NCI-H2081 (cell line): ENCODE measurements at regions not wholly inside any gene's neighbourhood (a gene's known extent, or its start where the extent isn't known, plus 50 kb on each side); places are given as distances from the start of the nearest gene placed in this dataset.

Source experiments
- DNase-seq, 2 experiments: peaks; one replicate each; lab custom pipeline; 2025; lab: John Stamatoyannopoulos, UW

DNA sequence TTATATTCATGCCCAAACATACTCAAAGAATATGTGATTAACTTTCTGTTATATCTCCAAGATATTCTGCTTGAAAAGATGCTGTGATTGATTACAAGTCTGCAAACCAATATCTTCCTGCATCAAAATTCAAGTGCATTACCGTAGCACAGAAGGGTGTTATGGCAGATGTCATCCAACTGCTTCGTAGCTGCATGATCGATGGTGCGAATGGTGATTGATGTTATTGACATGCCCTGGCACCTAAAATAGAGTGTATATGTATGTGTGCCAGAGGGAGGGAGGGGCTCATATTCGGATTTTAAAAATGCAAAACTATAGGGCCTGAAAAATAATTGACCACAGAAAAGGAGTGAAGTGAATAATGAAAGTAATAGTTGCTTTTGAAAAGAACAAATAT lies 882.1 kb upstream of the NUDT12 start:
- no peak for DNase-seq

- no peak for DNase-seq
Measured at GRCh38 chr5:104443706-104444105, 881.1 kb upstream of the NUDT12 start.

DNA sequence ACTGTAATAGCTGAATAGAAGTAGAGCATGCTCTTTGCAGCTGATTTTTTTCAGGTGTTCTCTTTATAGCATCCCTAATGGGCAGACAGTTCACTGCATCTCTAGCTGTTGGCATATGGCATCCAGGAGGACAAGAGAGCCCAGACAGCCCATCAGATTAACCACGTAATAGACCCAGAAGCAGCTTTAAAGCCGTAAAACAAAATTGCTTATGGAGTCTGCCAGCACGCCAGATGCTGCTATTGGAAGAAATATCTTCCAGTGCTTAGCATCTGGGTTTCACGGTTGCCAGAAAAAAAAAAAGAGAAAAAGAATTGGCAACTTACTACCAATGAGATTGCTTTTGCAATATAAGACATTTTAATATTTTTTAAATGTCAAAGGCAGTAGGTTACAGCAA lies 869.4 kb upstream of the NUDT12 start:
- DNase-seq = peak; percentile 15 to 39

DNA sequence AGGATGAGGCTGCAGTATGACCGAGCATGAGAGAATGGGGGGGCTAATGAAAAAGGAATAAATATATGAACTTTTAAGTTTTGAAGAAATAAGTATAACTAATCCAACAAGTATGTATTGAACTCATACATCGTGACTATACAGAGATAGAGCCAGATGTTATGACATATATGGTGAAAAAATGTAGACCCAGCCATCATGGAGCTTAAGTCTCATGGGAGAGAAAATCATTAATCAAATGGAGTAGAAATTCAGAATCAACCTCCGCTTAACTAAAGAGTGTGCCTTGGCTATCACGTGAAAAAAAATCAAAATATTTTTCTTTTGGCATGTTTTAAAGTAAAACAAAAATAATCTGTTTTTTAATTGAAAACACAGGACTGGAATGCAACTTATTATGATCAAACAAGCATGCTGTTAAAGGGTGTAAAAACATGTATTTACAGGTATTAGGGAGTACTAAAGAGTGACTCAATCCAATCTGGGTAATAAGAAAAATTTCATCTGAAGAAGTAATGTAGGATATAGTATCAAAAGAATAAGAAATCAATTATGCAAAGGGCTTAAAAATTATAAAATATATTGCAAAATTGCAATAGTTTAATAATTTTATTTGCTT lies 868.5 kb upstream of the NUDT12 start:
- no peak for DNase-seq

DNA sequence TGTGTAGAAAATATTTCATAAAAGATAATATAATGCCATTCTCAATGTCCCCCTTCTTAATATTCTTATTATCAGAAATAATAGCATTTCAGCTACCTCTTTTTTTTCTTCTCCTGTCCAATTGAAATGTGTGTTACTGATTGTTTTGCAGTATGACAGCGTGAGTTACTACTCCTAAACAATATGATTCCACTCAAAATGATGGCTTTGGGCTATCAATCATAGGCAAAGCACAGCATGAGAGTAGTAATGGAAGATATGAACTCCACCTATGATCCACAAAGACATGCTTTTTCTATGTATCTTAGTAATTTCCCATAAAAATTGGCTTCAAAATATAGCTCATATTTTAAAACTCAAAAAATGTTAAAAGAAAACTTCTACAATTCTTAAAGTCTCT lies 867.3 kb upstream of the NUDT12 start:
- no peak for DNase-seq

- no peak for DNase-seq
Measured at GRCh38 chr5:104421431-104421830, 858.8 kb upstream of the NUDT12 start.

DNA sequence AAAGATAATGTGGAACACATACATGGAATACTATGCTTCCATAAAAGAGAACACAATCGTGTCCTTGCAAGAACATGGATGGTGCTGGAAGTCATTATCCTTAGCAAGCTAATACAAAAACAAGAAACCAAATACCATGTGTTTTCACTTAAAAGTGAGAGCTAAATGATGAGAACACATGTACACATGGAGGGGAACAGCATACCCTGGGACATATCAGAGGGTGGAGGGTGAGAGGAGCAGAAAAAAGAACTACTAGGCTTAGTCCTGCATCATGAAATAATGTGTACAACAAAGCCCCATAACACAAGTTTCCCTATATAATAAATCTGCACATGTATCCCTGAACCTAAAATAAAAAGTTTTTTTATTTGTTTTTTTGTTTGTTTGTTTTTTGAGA lies 855.5 kb upstream of the NUDT12 start:
- no peak for DNase-seq

GRCh38 chr5:104412649-104413240 lies 850.2 kb upstream of the NUDT12 start:
- peak; percentile 6 to 12 for DNase-seq

GRCh38 chr5:104400941-104401340 lies 838.4 kb upstream of the NUDT12 start:
- no peak for DNase-seq

DNA sequence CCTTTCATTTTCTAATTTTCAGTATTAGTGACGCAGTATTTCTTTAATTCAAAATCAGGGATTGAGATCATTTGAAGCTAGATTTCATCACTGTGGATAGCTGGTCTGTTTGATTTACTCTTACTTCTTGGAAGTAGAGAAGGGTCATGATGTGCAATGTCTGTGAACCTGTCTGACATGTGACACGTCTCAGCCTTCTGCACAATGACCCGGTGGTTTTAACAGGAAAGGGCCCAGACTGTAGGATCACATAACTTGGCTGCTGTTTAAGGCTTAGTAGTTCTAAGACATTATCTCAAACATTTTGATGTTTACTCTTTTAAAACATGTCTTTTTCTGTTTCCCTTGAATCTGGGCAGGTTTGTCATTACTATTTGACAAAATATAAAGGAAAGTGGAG lies 823.3 kb upstream of the NUDT12 start:
- DNase-seq = no peak

DNA sequence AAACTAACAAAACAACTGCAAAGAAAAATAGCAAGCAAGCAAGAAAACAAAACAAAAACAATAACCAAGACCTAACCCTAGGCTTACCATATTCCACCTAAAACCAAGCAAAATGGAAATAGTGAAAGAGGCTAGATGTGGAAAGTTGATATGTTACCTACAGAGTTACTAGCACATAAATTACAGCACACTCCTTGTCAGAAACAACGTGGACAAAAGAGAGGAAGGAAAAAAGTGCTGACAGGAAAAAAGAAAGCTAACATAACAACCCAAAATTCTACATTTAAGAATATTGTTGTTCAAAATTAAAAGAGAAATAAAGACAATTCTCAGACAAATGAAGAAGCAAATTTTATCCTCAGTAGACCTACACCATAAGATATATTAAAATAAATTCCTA lies 812.8 kb upstream of the NUDT12 start:
- no peak for DNase-seq

DNA sequence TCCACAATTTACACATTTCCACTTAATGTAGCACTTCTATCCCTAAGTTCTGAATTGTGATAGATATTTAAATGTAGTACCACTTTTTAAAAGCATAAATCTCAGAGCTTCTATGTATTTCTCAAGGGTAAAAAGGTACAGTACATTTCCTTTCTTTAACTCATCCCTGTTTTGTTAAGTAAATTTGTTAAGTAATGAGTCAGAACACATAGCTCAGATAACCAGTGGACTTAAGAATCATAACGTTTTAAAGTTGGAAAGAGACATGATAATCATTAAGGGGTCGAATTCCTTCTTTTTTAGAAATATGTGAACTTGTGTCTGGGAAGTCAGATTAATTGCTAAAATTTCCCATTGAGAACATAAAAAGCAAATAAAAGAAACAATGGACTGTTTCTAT lies 810.2 kb upstream of the NUDT12 start:
- DNase-seq = no peak

DNA sequence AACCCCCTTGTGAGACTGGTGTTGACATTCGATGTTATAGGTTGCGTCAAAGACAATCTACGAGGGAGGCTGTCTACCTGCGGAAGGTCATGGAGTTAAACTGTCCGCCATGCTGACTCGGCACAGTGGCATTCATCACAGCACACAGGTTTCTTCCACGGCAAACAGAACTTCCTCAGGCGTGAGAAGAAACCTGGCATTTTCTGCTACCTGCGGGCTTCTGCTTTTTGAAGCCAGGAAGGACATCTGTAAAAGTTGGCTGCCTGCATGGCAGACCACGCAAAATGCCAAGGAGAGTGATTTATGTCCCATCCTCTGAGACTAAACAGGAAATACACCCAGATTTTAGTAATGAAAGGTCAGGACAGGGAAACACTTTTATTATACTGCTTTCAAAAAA lies 809.8 kb upstream of the NUDT12 start:
- DNase-seq = no peak

DNA sequence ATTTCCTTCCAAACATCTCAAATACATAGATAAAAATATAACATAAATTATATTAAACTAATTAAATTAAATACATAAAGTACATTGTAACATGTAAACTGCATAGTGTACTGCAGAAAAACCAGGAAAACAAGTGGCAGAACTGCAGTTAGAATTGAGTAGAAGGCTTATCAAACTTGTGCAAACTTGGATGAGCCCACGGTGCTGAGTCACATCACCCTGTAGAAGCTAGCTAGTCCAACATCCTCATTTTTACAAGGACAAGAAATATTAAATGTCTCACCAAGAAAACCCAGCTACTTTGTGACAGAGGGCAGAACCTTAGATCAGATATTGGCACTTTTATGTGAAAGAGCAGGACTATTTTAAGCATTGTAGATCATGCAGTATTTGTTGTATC lies 807.9 kb upstream of the NUDT12 start:
- no peak for DNase-seq

- DNase-seq = no peak
Measured at GRCh38 chr5:104367978-104368377, 805.4 kb upstream of the NUDT12 start.

GRCh38 chr5:104363567-104363966 lies 801.0 kb upstream of the NUDT12 start:
- no peak for DNase-seq

DNA sequence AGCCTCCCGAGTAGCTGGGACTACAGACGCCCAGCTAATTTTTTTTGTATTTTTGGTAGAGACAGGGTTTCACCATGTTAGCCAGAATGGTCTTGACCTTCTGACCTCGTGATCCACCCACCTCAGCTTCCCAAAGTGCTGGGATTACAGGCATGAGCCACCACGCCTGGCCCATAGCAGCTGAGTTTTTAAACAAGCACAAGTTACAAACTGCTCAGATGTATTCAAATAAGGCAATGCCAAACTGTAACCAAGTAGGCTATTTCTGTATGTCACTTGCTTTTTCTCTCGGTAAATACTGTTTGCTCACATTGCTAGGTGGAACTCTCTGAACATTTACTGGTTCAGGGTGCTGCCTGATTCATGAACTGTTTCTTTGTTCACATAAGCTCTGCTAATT lies 799.3 kb upstream of the NUDT12 start:
- DNase-seq = no peak

GRCh38 chr5:104355350-104355749 lies 792.8 kb upstream of the NUDT12 start:
- DNase-seq = no peak

GRCh38 chr5:104353371-104353770 lies 790.8 kb upstream of the NUDT12 start:
- DNase-seq = no peak

DNA sequence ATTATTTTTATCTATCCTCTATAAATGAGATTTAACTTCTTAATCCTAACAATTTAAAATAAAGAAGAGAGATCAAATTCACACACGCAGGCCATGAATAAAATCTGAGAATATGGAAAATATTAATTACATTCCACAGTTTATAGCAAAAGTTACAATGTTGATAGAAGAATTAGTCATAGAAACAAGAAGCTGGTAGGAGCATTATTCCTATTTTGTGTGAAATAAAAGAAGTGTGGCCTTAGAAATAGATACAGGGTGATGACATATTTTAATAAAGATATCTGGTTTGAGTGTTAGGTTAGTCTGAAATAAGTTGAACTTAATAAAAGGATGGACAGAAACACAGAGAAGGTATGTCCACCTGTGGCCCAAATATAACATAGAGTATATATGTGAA lies 790.4 kb upstream of the NUDT12 start:
- DNase-seq = no peak

DNA sequence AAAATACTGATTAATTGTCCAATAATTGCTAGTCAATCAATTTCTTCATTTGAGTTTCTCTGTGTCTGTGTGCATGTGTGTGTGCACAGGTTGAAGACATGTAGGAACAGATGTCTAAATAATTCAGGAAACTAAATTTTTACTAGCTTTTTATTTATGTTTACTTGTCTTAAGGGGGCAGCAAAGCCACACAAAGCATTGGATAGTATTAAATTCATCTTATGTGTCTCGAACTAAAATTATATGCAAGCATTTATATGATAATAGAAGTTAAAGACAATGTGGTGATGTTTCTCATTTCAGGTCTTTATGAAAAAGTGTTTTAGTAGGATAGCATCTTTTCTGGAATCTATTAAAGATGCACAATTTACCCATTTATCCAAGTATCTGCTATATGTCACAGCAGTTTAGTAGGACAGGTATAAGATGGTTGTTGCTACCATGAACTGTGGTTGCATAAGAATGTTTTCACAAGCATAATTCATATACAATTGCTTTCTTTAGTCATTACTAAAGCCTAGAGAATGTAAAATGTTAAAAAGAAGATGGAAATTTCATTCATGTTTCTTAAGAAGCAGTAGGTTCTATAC lies 784.6 kb upstream of the NUDT12 start:
- DNase-seq = peak in 1 of 2 experiments; percentile 10

DNA sequence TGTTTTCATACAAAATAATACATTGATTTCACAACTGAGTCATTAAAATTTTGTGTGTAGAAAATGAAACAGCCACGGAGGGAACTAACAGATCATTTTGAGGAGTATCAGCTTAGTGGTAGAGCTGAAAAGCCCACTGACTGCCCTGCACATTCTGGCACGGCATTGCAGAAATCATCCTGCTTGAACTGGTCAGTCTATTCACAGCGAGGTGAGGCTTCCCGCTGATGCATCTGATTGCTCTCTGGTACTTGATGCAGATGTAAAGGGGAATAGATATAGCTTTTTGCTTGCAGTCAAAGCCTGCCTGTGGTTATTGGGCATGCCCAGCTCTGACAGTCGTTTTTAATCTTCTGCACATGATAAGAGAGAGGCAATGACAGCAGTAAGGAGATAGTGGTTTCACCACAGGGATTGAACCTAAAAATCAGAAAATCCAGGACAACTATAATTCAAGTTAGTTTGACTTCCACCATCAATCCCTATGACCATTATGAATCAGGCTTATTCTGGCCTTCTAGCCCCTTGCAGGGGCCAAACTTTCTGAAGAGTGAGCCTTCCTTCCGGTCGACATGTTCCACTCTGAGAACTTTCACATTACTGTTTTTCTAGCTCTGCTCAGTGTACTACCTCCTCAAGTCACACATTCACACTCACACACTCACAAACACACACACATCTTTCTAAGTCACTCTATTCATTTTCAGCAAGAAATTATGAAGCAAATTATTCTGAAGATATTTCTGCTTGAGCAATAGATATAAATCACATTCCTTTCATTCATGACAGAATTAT lies 782.8 kb upstream of the NUDT12 start:
- DNase-seq = no peak

- DNase-seq = no peak
Measured at GRCh38 chr5:104344809-104345208, 782.2 kb upstream of the NUDT12 start.
